Neural cell (in vitro differentiated cells): ENCODE measurements at regions not wholly inside any gene's neighbourhood (a gene's known extent, or its start where the extent isn't known, plus 50 kb on each side); places are given as distances from the start of the nearest gene placed in this dataset.

Experiments
- H2AFZ ChIP-seq: fragments of 200-600, 300-800 bp; sonication (generic), shearing (Covaris generic); 2 replicates; pipeline ENCODE4 v1.6.0; 2014; ENCODE audit warnings: low read depth, mild to moderate bottlenecking, antibody characterized with exemption, low read length, moderate library complexity
- H3F3A ChIP-seq: fragments of 200-600 bp; shearing (Covaris generic); 2 replicates; pipeline ENCODE4 v1.6.1; 2016; ENCODE audit warnings: mild to moderate bottlenecking, moderate library complexity, mixed read lengths, antibody characterized with exemption, low read length; ENCODE audit not compliant: insufficient read depth, poor library complexity, severe bottlenecking
- H3K27ac ChIP-seq: fragments of 200-600, 300-800 bp; sonication (generic), shearing (Covaris generic); 2 replicates; pipeline ENCODE4 v1.5.1; 2014; ENCODE audit warnings: mild to moderate bottlenecking, low read length, moderate library complexity
- H3K27me3 ChIP-seq: fragments of 300-800, 200-600 bp; sonication (generic), shearing (Covaris generic); 2 replicates; pipeline ENCODE4 v1.6.0; 2014; ENCODE audit warnings: mild to moderate bottlenecking, low read depth, low read length, moderate library complexity; ENCODE audit not compliant: insufficient read depth
- H3K36me3 ChIP-seq: fragments of 300-800, 200-600 bp; sonication (generic), shearing (Covaris generic); 2 replicates; pipeline ENCODE4 v1.5.1; 2014; ENCODE audit warnings: mild to moderate bottlenecking, antibody characterized with exemption, low read length, moderate library complexity; ENCODE audit not compliant: insufficient read depth
- H3K4me2 ChIP-seq: fragments of 300-800, 200-600 bp; sonication (generic), shearing (Covaris generic); 2 replicates; pipeline ENCODE4 v1.6.0; 2014; ENCODE audit warnings: mild to moderate bottlenecking, low read length
- H3K4me3 ChIP-seq: fragments of 300-800, 200-600 bp; sonication (generic), shearing (Covaris generic); 2 replicates; pipeline ENCODE4 v1.5.1; 2014; ENCODE audit warnings: mild to moderate bottlenecking, low read length, moderate library complexity
- H3K79me2 ChIP-seq: fragments of 200-600 bp; shearing (Covaris generic); replicated peaks from 2 replicates; pipeline ENCODE4 v1.6.0; 2014; ENCODE audit warnings: mild to moderate bottlenecking, low read length, moderate library complexity; ENCODE audit not compliant: insufficient read depth
- H3K9ac ChIP-seq: fragments of 300-800, 200-600 bp; sonication (generic), shearing (Covaris generic); 2 replicates; pipeline ENCODE4 v1.6.1; 2016; ENCODE audit warnings: mild to moderate bottlenecking, low read length, mixed read lengths
- H3K9me2 ChIP-seq: fragments of 200-600 bp; shearing (Covaris generic); 2 replicates; pipeline ENCODE4 v1.6.1; 2016; ENCODE audit warnings: mild to moderate bottlenecking, low read length, mixed read lengths; ENCODE audit not compliant: insufficient read depth
- H3K9me3 ChIP-seq: fragments of 200-600, 300-800 bp; sonication (generic), shearing (Covaris generic); 2 replicates; pipeline ENCODE4 v1.6.1; 2016; ENCODE audit warnings: mild to moderate bottlenecking, mixed run types, low read length, moderate library complexity, mixed read lengths
- H4K20me1 ChIP-seq: fragments of 200-600 bp; shearing (Covaris generic); 2 replicates; pipeline ENCODE4 v1.6.1; 2016; ENCODE audit warnings: mild to moderate bottlenecking, mixed run types; ENCODE audit not compliant: insufficient read depth
- EP300 ChIP-seq: fragments of 450-650 bp; conservative IDR thresholded peaks from 2 replicates; pipeline ENCODE4 v1.6.1; 2014; ENCODE audit warnings: antibody characterized with exemption, mild to moderate bottlenecking, moderate library complexity; ENCODE audit not compliant: poor library complexity, severe bottlenecking
- EZH2 ChIP-seq: fragments of 200-600, 300-800 bp; shearing (Covaris generic), sonication (generic); IDR thresholded peaks from 2 replicates; pipeline ENCODE4 v1.6.1; 2014; ENCODE audit warnings: antibody characterized with exemption, low read length, borderline replicate concordance, mild to moderate bottlenecking; ENCODE audit not compliant: insufficient read depth, poor library complexity, severe bottlenecking
- MXI1 ChIP-seq: fragments of 450-650 bp; conservative IDR thresholded peaks from 2 replicates; pipeline ENCODE4 v1.6.1; 2014; ENCODE audit warnings: antibody characterized with exemption, mild to moderate bottlenecking; ENCODE audit not compliant: poor library complexity, severe bottlenecking
- POLR2AphosphoS5 ChIP-seq: IDR thresholded peaks from 2 replicates; pipeline ENCODE4 v1.6.1; 2012
- RAD21 ChIP-seq: fragments of 450-650 bp; conservative IDR thresholded peaks from 2 replicates; pipeline ENCODE4 v1.6.1; 2014; ENCODE audit warnings: antibody characterized with exemption, mild to moderate bottlenecking, moderate library complexity
- REST ChIP-seq: IDR thresholded peaks from 2 replicates; pipeline ENCODE4 v1.6.1; 2012; ENCODE audit warnings: borderline replicate concordance
- TAF1 ChIP-seq: IDR thresholded peaks from 2 replicates; pipeline ENCODE4 v1.6.1; 2012; ENCODE audit warnings: low read depth
- TF ChIP-seq, protein P1 (sequence below): fragments of 450-650 bp; IDR thresholded peaks from 2 replicates; pipeline ENCODE4 v1.5.1; 2014; ENCODE audit warnings: antibody characterized with exemption, mild to moderate bottlenecking, moderate library complexity; ENCODE audit not compliant: poor library complexity, severe bottlenecking

DNA sequence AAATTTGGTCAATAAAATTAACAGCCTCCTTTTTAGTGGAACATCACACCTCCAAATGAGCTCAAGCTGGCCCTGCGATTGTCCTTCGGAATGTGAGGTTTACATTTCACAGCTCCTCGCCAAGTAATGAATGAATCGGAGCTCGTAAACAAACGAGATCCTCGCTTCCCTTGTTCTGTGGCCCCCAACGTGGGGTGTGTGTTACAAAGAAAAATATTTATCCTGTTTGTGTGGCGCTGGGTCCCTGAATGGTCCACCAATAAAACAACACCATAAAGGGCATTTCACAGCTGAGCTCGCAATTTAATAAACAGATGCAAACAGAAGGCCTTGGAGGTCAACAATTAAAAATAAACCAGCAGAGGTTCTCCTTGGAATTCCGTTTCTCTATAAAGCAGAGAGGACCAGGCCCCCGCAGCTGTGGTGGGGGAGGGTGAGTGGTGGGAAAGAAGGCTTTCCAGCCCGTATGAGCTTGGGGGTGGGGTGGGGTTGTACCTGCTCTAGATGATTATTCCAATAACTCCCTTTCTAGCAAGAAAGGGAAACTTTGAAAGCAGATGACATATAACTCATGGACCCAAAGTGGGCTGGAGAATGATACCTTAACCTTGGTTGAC, 393.9 kb upstream of the SALL1 start:
- Histone ChIP-seq H3K4me2 (no peak overlapping the region), H3K9ac (no peak overlapping the region), H3K9me3 (no peaks in the 10 kb centered on the region), H3K27ac (no peak overlapping the region), H3K4me3 (no peak overlapping the region), H3K9me2 (no peaks in the 10 kb centered on the region), H2AFZ (no peak overlapping the region), H3K27me3 (no peaks in the 10 kb centered on the region), H3F3A (no peaks in the 10 kb centered on the region), H3K79me2 (no peaks in the 10 kb centered on the region), H3K36me3 (no peaks in the 10 kb centered on the region), H4K20me1 (no peaks in the 10 kb centered on the region)
- TF ChIP-seq POLR2AphosphoS5 (no peak), RAD21 (no peak), REST (no peak), TAF1 (no peak), MXI1 (no peak)

DNA sequence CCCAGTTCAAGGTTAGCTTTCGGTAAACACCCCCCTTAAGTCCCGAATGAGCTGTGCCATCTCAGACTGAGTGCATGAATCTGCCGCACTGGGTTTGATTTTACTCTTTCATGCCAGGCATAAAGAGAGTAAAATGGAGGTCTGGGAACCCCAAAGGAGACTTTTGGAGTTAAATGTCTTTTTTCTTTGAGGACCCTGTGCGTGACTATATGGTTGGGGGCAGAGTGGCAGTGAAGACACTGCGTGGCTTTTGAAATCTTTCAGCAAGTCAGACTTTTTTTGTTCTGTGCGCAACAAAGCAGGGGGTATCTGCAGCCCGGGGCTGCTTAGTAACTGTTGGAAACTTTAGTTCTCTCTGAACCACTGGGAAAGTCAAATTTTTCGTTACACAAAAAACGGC, 392.9 kb upstream of the SALL1 start:
- no peak for TF ChIP-seq EP300
- TF ChIP-seq RAD21 = no peak
- no peak for TF ChIP-seq EZH2
- TF ChIP-seq, protein P1, sequence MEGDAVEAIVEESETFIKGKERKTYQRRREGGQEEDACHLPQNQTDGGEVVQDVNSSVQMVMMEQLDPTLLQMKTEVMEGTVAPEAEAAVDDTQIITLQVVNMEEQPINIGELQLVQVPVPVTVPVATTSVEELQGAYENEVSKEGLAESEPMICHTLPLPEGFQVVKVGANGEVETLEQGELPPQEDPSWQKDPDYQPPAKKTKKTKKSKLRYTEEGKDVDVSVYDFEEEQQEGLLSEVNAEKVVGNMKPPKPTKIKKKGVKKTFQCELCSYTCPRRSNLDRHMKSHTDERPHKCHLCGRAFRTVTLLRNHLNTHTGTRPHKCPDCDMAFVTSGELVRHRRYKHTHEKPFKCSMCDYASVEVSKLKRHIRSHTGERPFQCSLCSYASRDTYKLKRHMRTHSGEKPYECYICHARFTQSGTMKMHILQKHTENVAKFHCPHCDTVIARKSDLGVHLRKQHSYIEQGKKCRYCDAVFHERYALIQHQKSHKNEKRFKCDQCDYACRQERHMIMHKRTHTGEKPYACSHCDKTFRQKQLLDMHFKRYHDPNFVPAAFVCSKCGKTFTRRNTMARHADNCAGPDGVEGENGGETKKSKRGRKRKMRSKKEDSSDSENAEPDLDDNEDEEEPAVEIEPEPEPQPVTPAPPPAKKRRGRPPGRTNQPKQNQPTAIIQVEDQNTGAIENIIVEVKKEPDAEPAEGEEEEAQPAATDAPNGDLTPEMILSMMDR = no peak
- H3K36me3 ChIP-seq = no peaks in the 10 kb centered on the region
- H3F3A ChIP-seq = no peaks in the 10 kb centered on the region
- no peaks in the 10 kb centered on the region for H4K20me1 ChIP-seq
- no peak overlapping the region for H2AFZ ChIP-seq
- H3K4me2 ChIP-seq = no peak overlapping the region
- no peaks in the 10 kb centered on the region for H3K9me2 ChIP-seq
- H3K9me3 ChIP-seq = no peaks in the 10 kb centered on the region
- no peaks in the 10 kb centered on the region for H3K79me2 ChIP-seq
- H3K27ac ChIP-seq = no peak overlapping the region
- H3K9ac ChIP-seq = no peak overlapping the region
- no peak overlapping the region for H3K4me3 ChIP-seq
- H3K27me3 ChIP-seq = no peaks in the 10 kb centered on the region
